ENCODE measurements at regions not wholly inside any gene's neighbourhood (a gene's known extent, or its start where the extent isn't known, plus 50 kb on each side); places are given as distances from the start of the nearest gene placed in this dataset.

GRCh38 chr15:61701455-61701854 is 358.8 kb downstream of the VPS13C start:
- TF ChIP-seq CTCF (optimal IDR thresholded peaks at IDR 0.05 in 1 of 3, IDR thresholded peaks at IDR 0.05 in 1 of 3, conservative IDR thresholded peaks at IDR 0.05 in 1 of 3; ENCODE audit: extremely low read depth in 1 of 3, insufficient read depth in 2 of 3, low read length in 3 of 3) (no peak), EZH2 (IDR thresholded peaks at IDR 0.05; ENCODE audit: low read length) (no peak)

Data from keratinocyte (primary cell).